Pancreas (tissue), 10 donors: ENCODE measurements at regions not wholly inside any gene's neighbourhood (a gene's known extent, or its start where the extent isn't known, plus 50 kb on each side); places are given as distances from the start of the nearest gene placed in this dataset.

Experiments
- ATAC-seq, 4 donors: fragments of 200-7000 bp; cut with Tn5 transposase; one replicate each; pipeline versions ENCODE4 v1.8.0 to v1.9.1; 2020; ENCODE audit warnings: mild to moderate bottlenecking in 4 of 4, moderate library complexity in 4 of 4
- DNase-seq, 6 donors: peaks; one replicate each; pipeline ENCODE4 v3.0.0-alpha.2; 2020
- FAIRE-seq: peaks from 2 replicates; lab custom pipeline; 2012; peaks lifted over from hg19 to GRCh38; lab: Jason Lieb, UNC
- H3K27ac ChIP-seq, 4 donors: fragments of 200-600 bp; sonication (generic); 1 replicate in 3 of 4; 2 replicates in 1 of 4; pipeline versions ENCODE4 v1.5.0 to v1.8.0; 2020
- H3K27me3 ChIP-seq, 4 donors: fragments of 200-600 bp; one replicate each; pipeline ENCODE4 v1.8.0; 2021
- H3K36me3 ChIP-seq, 3 donors: fragments of 200-600 bp; sonication (generic) in 1 of 3; one replicate each; pipeline versions ENCODE4 v1.5.0 to v1.8.0; 2020 to 2021
- H3K4me1 ChIP-seq, 3 donors: fragments of 200-600 bp; one replicate each; pipeline ENCODE4 v1.8.0; 2021
- H3K4me3 ChIP-seq, 4 donors: fragments of 200-600 bp; sonication (generic) in 2 of 4; one replicate each; pipeline versions ENCODE4 v1.5.0 to v1.8.0; 2020 to 2021
- H3K9me3 ChIP-seq, 4 donors: fragments of 200-600 bp; one replicate each; pipeline ENCODE4 v1.8.0; 2021
- WGBS, 2 donors: extraction: QIAGEN DNeasy Blood & Tissue Kit; methylation state at CpG; one replicate each; pipeline ENCODE4 v1.1.7; 2013; 5-methylcytosine and 5-hydroxymethylcytosine counted together
- intact Hi-C, 3 donors: fragments of 100-400 bp; cut with DNase I; formaldehyde crosslinking; loops; one replicate each; pipeline versions ENCODE4 v1.11.1 to v1.14.2; 2022
- TF ChIP-seq, protein P1 (sequence below), 4 donors: fragments of 200-600 bp; sonication (generic) in 3 of 4; IDR thresholded peaks; one replicate each; pipeline versions ENCODE4 v1.5.0 to v1.8.0; 2021; ENCODE audit warnings: antibody characterized with exemption in 4 of 4
- donor health status: healthy with polysubstance abuse.
- donor health status: DM: no; HTN: no; CAD: no; lungs with moderate emphysema.
- donor health status: DM: no; HTN: no; CAD: no.
- donor health status: control.
- donor health status: control.
- donor health status: Bipolar disorder and iron deficiency.
- donor health status: DM: yes; HTN: yes; CAD: no.
- donor health status: DM: no; HTN: no; CAD: no.
- donor health status: DM: no; HTN: no; CAD: no.
- donor health status: DM: yes; HTN: yes; CAD: no.

- Histone ChIP-seq H3K4me3 (no peak overlapping the region), H3K27ac (no peak overlapping the region), H3K9me3 (no peaks in the 10 kb centered on the region), H3K27me3 (peaks cover 0 to 4% (median 0%) of the 10 kb centered on the region in 4 donors), H3K4me1 (no peaks in the 10 kb centered on the region), H3K36me3 (no peaks in the 10 kb centered on the region)
- intact Hi-C loops = no loop called here
- DNase-seq (no peak), ATAC-seq (no peak), FAIRE-seq (no peak)
- TF ChIP-seq, protein P1, sequence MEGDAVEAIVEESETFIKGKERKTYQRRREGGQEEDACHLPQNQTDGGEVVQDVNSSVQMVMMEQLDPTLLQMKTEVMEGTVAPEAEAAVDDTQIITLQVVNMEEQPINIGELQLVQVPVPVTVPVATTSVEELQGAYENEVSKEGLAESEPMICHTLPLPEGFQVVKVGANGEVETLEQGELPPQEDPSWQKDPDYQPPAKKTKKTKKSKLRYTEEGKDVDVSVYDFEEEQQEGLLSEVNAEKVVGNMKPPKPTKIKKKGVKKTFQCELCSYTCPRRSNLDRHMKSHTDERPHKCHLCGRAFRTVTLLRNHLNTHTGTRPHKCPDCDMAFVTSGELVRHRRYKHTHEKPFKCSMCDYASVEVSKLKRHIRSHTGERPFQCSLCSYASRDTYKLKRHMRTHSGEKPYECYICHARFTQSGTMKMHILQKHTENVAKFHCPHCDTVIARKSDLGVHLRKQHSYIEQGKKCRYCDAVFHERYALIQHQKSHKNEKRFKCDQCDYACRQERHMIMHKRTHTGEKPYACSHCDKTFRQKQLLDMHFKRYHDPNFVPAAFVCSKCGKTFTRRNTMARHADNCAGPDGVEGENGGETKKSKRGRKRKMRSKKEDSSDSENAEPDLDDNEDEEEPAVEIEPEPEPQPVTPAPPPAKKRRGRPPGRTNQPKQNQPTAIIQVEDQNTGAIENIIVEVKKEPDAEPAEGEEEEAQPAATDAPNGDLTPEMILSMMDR (IDR thresholded peaks at IDR 0.05) = no peak
Measured at GRCh38 chr15:87489456-87489855, 767.1 kb downstream of the NTRK3 start.

- TF ChIP-seq, protein P1 (IDR thresholded peaks at IDR 0.05) = no peak
- intact Hi-C loops = no loop called here
- DNase-seq (no peak), ATAC-seq (no peak), FAIRE-seq (no peak)
- H3K4me1 ChIP-seq = no peaks in the 10 kb centered on the region
- H3K27ac ChIP-seq = no peak overlapping the region
- no peak overlapping the region for H3K4me3 ChIP-seq
- H3K36me3 ChIP-seq = no peaks in the 10 kb centered on the region
- no peaks in the 10 kb centered on the region for H3K27me3 ChIP-seq
- 37 to 60% methylated on average over 2 of the region's 2 CpGs for WGBS, 2 donors
- no peaks in the 10 kb centered on the region for H3K9me3 ChIP-seq
Measured at GRCh38 chr15:87487484-87487883, 769.1 kb downstream of the NTRK3 start.

- Histone ChIP-seq H3K4me1 (peaks cover 0 to 2% (median 0%) of the 10 kb centered on the region in 3 donors), H3K27ac (no peak overlapping the region), H3K9me3 (no peaks in the 10 kb centered on the region), H3K36me3 (no peaks in the 10 kb centered on the region), H3K4me3 (no peak overlapping the region), H3K27me3 (no peaks in the 10 kb centered on the region)
- TF ChIP-seq, protein P1 (IDR thresholded peaks at IDR 0.05) = no peak
- intact Hi-C loops = no loop called here
- WGBS, 2 donors = 62 to 71% methylated on average over 1 of the region's 1 CpG
- DNase-seq = no peak
- no peak for ATAC-seq
- FAIRE-seq = no peak
Measured at GRCh38 chr15:87483468-87483867, 773.1 kb downstream of the NTRK3 start.

DNA sequence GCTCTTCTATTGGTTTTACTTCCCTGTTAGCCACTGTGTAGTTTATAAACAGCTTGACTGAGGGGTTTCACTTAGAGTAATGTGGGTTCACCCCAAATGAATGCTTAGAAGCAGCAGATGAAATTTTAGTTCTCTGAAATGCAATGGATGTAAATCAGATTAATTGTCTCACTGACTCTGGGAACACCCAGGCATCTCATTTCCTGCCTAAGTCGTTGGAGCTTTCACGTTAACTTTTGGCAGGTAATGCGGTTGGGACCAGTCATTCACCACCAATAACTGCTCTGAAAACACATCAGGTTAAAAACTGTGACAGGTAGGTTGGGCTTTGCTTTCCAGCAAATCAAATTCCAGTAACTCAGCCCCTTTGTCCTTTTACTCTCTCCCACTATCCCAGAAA lies 775.4 kb downstream of the NTRK3 start:
- no peak for DNase-seq
- ATAC-seq = no peak
- H3K27me3 ChIP-seq = peaks cover 0 to 4% (median 0%) of the 10 kb centered on the region in 4 donors

DNA sequence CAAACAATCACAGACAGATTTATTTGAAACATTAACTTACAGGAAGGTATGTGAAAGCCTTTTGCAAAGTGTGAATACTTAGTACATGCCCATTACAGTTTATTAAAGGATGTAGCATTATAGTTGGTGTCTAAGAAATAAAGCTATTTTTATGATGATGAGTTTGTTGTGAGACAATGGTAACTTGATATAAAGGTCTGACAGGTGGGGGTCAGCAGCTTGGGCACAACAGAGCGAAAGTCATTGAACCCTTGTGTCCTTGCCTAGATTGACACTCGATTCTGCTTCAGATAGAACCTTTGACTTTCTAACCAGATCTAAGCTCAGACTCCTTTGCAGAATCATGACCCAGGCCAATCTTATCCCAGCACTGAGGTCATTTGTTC lies 777.9 kb downstream of the NTRK3 start:
- no peak for FAIRE-seq
- H3K36me3 ChIP-seq = no peaks in the 10 kb centered on the region
- 47 to 61% methylated on average over 2 of the region's 2 CpGs for WGBS, 2 donors

More for the DNA sequence above, 775.4 kb downstream of the NTRK3 start:
- Histone ChIP-seq H3K4me1 (peaks cover 0 to 3% (median 0%) of the 10 kb centered on the region in 3 donors), H3K36me3 (no peaks in the 10 kb centered on the region), H3K27ac (no peak overlapping the region), H3K9me3 (no peaks in the 10 kb centered on the region), H3K4me3 (no peak overlapping the region)
- intact Hi-C loops = no loop called here
- no peak for FAIRE-seq
- TF ChIP-seq, protein P1 (IDR thresholded peaks at IDR 0.05) = no peak
- WGBS, 2 donors = 55 to 60% methylated on average over 3 of the region's 3 CpGs

More for the DNA sequence above, 777.9 kb downstream of the NTRK3 start:
- TF ChIP-seq, protein P1 (IDR thresholded peaks at IDR 0.05) = no peak
- intact Hi-C loops = no loop called here
- Histone ChIP-seq H3K27ac (peak overlapping the region in 1 of 4 donors; percentile 53), H3K27me3 (peaks cover 0 to 11% (median 2%) of the 10 kb centered on the region in 4 donors), H3K4me3 (no peak overlapping the region), H3K4me1 (peaks cover 0 to 3% (median 0%) of the 10 kb centered on the region in 3 donors), H3K9me3 (no peaks in the 10 kb centered on the region)
- no peak for DNase-seq
- no peak for ATAC-seq
